HG03439 (cell line): ENCODE measurements at regions not wholly inside any gene's neighbourhood (a gene's known extent, or its start where the extent isn't known, plus 50 kb on each side); places are given as distances from the start of the nearest gene placed in this dataset.

ENCODE experiments used
- ATAC-seq: cut with Tn5 transposase; IDR thresholded peaks from one replicate; pipeline ENCODE4 v1.9.1; 2021; ENCODE audit warnings: mild to moderate bottlenecking, moderate library complexity; ENCODE audit not compliant: unreplicated experiment

- no peak for ATAC-seq
These were observed 68.5 kb downstream of the EFNB1 start for GRCh38 chrX:68897118-68897945.

DNA sequence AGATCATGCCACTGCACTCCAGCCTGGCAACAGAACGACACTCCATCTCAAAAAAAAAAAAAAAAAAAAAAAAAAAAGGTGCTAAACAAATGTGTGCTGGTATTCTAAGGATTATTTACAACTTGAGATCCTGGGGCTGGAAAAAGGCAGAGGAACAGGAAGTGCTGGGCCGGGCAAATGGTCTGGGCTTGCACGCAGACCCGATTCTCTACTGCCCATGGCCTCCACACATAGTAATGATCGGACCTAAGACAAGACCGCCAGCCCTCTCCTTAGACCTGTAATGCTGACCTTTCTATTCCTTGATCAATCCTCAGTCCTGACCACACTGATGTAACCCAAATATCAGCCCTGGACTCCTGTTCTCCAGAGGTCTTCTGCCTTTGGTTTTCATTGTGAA is 67.8 kb downstream of the EFNB1 start:
- no peak for ATAC-seq

GRCh38 chrX:68895778-68896177 is 67.0 kb downstream of the EFNB1 start:
- ATAC-seq: no peak

DNA sequence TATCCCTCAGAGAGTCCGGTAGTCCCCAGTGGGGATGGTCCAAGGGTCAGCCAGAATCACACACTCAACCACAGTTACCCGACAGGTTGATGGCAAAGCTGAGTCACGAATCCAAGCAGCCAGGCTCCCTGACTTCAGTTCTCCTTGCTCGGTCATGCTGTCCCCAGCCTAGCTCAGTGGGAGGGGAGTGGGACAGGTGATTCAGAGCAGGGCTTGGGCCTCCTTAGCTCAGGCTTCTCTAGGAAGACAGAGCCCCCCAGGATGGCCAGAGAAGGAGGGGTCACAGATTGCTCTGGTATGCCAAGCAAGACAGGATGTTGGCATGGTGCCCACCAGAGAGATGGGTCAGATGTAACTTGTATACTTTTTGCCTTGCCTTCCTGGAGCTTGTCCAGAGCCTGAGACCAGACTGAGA is 66.5 kb downstream of the EFNB1 start:
- no peak for ATAC-seq

DNA sequence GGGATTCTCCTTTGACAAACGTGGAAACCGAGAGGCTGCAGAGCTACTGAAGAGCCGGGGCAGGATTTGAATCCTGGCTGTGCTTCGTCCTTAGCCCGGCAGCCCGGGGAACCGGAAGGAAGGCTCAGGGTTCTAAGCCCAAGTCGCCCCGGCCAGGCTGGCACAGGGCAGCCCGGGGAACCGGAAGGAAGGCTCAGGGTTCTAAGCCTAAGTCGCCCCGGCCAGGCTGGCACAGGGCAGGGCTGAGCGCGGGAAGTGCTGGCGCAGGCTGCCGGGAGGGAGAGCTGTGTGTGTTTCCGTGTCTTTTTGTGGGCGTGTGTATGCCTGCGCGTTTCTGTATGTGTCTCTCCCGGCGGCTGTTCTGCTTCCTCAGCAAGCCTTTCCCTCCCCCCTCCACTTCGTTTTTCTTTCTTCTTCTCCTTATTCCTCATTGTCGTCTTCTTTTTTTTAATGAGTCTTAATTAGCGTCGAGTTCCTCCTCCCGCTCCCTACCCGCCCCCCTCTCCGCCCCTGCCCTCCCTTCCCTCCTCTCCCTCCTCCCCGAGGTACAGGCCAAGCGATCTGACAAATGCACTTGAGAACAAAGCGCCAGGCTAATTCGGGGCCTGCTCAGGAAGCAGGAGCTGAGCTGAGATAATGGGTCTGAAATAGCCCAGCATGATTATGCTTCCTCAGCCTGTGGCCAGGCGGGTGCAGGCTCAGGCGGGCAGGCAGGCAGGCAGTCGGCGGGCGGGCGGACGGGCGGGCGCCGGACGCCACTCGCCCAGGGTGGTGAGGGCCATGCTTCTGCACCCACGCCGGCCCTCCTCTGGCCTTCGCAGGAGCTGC is 65.9 kb downstream of the EFNB1 start:
- no peak for ATAC-seq

DNA sequence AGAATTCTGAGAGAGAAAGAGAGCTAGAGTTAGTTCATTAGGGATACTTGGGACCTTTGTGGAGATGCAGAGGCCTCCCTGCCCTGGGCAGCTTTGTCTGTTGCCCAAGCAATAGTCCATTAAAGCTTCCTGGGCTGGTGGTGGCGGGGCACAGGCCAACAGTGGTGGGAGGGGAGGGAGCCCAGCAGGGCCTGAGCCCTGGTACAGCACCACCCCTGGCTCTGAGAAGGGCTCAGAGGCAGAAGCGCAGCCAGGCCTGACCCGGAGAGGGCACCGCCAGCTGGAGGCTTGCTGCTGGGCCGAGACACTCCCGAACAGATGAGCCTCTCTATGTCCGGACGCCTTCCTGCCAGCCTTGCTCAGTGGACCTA is 65.3 kb downstream of the EFNB1 start:
- no peak for ATAC-seq

- no peak for ATAC-seq
These were observed 63.8 kb downstream of the EFNB1 start for GRCh38 chrX:68892651-68893050.

DNA sequence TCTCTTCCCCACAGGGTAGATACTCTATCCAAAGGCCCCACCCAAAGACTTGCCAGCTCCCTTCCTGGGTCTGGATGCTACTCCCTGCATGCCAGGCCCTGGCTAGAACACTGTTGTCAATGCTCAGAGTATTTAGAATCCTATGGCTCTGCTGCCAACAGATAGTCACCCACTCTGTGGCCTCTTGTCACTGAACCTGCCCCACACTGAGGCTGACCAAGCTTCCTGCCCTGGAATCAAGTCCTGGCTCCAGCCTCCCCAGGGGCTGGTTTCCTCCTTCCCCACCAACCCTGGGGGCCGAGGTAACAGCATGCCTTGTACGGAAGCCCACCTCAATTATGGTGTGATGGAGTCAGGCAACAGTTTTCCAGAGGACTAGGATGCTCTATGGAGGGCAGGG is 63.3 kb downstream of the EFNB1 start:
- no peak for ATAC-seq
